GM12892 (cell line): ENCODE measurements at regions not wholly inside any gene's neighbourhood (a gene's known extent, or its start where the extent isn't known, plus 50 kb on each side); places are given as distances from the start of the nearest gene placed in this dataset.

Source experiments
- POLR2A ChIP-seq: IDR thresholded peaks from 2 replicates; pipeline ENCODE4 v1.6.1; 2011; ENCODE audit warnings: low read depth, low read length, control low read depth
- TAF1 ChIP-seq: IDR thresholded peaks from 2 replicates; pipeline ENCODE4 v1.6.1; 2011; ENCODE audit warnings: low read depth, mild to moderate bottlenecking, control low read depth, low read length, borderline replicate concordance

- no peak for TF ChIP-seq POLR2A
- TF ChIP-seq TAF1 = no peak
These were observed 479.4 kb upstream of the SYNCRIP start for GRCh38 chr6:86122086-86122485.
